Small intestine (tissue), 7 donors: ENCODE measurements at regions not wholly inside any gene's neighbourhood (a gene's known extent, or its start where the extent isn't known, plus 50 kb on each side); places are given as distances from the start of the nearest gene placed in this dataset.
"Not testable (repeated sequence)": the region's sequence is repeated elsewhere in the genome, so short reads cannot be mapped to it uniquely, and the experiment has no call there.

ENCODE experiments used
- DNase-seq, 2 donors: peaks; one replicate each; pipeline versions ENCODE4 v3.0.0 to v3.0.0-alpha.2; 2013
- FAIRE-seq: peaks from 2 replicates; lab custom pipeline; 2012; peaks lifted over from hg19 to GRCh38; lab: Jason Lieb, UNC
- H3K27ac ChIP-seq, 3 donors: one replicate each; pipeline ENCODE4 v1.5.1; 2013; ENCODE audit warnings: low read length in 2 of 3, mild to moderate bottlenecking in 2 of 3, control low read depth in 1 of 3, inconsistent platforms in 1 of 3, low read depth in 1 of 3, moderate library complexity in 1 of 3
- H3K27me3 ChIP-seq, 3 donors: one replicate each; pipeline ENCODE4 v1.6.1; 2013; ENCODE audit warnings: low read length in 3 of 3, inconsistent platforms in 1 of 3; ENCODE audit not compliant: control insufficient read depth in 3 of 3, insufficient read depth in 3 of 3
- H3K36me3 ChIP-seq, 3 donors: one replicate each; pipeline ENCODE4 v1.6.1; 2013; ENCODE audit warnings: low read length in 3 of 3, inconsistent platforms in 1 of 3, low read depth in 1 of 3, mild to moderate bottlenecking in 1 of 3, moderate library complexity in 1 of 3; ENCODE audit not compliant: control insufficient read depth in 3 of 3, insufficient read depth in 2 of 3
- H3K4me1 ChIP-seq, 3 donors: one replicate each; pipeline ENCODE4 v1.6.1; 2013; ENCODE audit warnings: low read length in 2 of 3, inconsistent platforms in 1 of 3, low read depth in 1 of 3, mild to moderate bottlenecking in 1 of 3, moderate library complexity in 1 of 3; ENCODE audit not compliant: control insufficient read depth in 3 of 3, insufficient read depth in 2 of 3
- H3K4me3 ChIP-seq, 3 donors: one replicate each; pipeline ENCODE4 v1.5.1; 2013; ENCODE audit warnings: low read length in 3 of 3, control low read depth in 1 of 3, inconsistent platforms in 1 of 3, low read depth in 1 of 3, mild to moderate bottlenecking in 1 of 3, moderate library complexity in 1 of 3
- H3K9me3 ChIP-seq, 2 donors: one replicate each; pipeline ENCODE4 v1.6.1; 2013; ENCODE audit warnings: low read depth in 1 of 2, low read length in 1 of 2; ENCODE audit not compliant: control insufficient read depth in 2 of 2, insufficient read depth in 1 of 2
- WGBS, 3 donors: extraction: QIAGEN DNeasy Blood & Tissue Kit; methylation state at CpG; one replicate each; pipeline ENCODE4 v1.1.7; 2013; 5-methylcytosine and 5-hydroxymethylcytosine counted together
- donor health status: healthy with polysubstance abuse.
- donor health status: control.
- donor health status: control.
- donor health status: Bipolar disorder and iron deficiency.
- donor health status: healthy.

DNA sequence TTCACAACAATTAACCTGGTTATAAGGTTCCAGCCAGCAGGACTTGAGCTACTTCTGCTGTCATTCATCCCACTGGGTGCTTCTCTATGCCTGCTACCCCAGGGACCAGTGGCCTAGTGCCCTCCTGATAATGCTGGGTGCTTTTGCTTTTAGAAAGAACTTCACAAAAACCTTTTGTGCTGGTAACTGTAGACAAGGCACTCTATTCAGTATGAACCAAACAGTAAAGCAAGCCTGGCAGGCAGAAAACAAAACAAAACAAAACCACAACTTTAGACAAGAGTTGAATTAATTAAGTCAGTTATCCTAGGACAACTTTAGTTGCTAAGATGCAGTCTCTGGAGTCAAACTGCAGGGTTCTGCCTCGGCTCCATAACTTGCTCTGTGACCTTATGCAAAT lies 61.9 kb upstream of the ADGRL2 start:
- FAIRE-seq (no peak), DNase-seq (no peak)
- Histone ChIP-seq H3K27me3 (no peaks in the 10 kb centered on the region), H3K4me3 (no peak overlapping the region), H3K9me3 (no peaks in the 10 kb centered on the region), H3K4me1 (no peaks in the 10 kb centered on the region), H3K27ac (no peak overlapping the region), H3K36me3 (no peaks in the 10 kb centered on the region)
- 72 to 96% (median 83%) methylated on average over 1 of the region's 1 CpG for WGBS, 3 donors

DNA sequence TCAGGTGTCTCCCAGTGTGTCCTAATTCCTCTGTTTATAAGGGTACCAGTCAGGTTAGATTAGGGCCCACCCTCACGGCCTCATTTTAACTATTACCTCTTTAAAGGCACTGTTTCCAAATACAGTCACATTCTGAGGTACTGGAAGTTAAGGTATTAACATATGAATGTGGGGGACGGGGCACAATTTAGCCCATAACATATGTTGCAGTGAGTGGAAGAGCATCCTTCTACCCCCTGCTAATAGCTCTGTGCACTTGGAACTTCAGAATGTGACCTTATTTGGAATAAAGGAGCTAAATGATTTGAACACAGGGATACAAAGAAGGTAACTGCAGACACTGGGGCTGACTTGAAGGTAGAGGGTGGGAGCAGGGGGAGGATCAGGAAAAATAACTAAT lies 67.3 kb upstream of the ADGRL2 start:
- WGBS, 3 donors: 85 to 93% (median 88%) methylated on average over 2 of the region's 2 CpGs
- FAIRE-seq: no peak
- Histone ChIP-seq H3K4me3 (no peak overlapping the region), H3K36me3 (no peaks in the 10 kb centered on the region), H3K27ac (no peak overlapping the region), H3K9me3 (no peaks in the 10 kb centered on the region), H3K4me1 (no peaks in the 10 kb centered on the region), H3K27me3 (no peaks in the 10 kb centered on the region)
- DNase-seq: no peak

DNA sequence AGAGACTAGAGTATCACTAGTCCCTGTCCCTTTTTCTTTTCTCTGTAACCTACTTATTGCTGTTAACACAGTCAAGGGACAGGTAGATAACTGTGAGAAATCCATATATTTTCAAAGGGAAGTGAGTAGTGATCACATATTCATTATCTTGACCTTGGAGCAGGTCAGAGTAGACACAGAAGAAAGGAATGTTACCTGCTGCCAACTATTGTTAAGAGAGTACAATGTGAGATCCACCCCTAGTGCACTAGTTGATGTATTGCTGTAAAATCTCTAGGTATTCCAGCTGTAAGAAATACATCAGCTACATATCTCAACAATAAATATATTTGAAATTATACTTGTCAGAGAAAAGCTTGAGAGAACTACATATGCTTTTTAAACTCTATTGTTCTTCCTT lies 68.7 kb upstream of the ADGRL2 start:
- Histone ChIP-seq H3K4me1 (no peaks in the 10 kb centered on the region), H3K27me3 (no peaks in the 10 kb centered on the region), H3K27ac (no peak overlapping the region), H3K36me3 (no peaks in the 10 kb centered on the region), H3K9me3 (no peaks in the 10 kb centered on the region), H3K4me3 (no peak overlapping the region)
- FAIRE-seq: no peak
- peak in 1 of 2 donors; percentile 21 for DNase-seq

DNA sequence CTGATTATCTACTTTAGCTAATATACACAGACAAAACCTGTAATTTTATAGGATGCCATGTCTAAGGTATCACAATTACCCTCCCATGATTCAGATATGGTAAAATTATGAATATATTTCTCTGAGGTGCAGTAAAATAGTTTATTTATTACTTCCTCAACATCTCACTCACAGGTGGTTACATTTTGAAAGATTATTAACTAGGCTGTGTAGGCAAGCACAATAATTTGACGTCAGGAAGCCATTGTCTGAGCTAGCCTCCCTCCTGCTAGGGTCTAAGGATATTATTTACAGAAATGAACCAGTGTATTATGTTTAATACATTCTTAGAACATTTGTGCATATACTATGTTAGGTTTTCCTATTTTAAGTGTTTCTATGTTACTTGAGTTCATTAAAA lies 69.9 kb upstream of the ADGRL2 start:
- H3K4me1 ChIP-seq: no peaks in the 10 kb centered on the region
- DNase-seq (peak; percentile 15 to 36), FAIRE-seq (no peak)
- no peaks in the 10 kb centered on the region for H3K27me3 ChIP-seq
- WGBS, 3 donors: 10 to 52% (median 31%) methylated on average over 1 of the region's 1 CpG
- H3K9me3 ChIP-seq: no peaks in the 10 kb centered on the region
- no peak overlapping the region for H3K4me3 ChIP-seq
- H3K36me3 ChIP-seq: no peaks in the 10 kb centered on the region
- no peak overlapping the region for H3K27ac ChIP-seq

DNA sequence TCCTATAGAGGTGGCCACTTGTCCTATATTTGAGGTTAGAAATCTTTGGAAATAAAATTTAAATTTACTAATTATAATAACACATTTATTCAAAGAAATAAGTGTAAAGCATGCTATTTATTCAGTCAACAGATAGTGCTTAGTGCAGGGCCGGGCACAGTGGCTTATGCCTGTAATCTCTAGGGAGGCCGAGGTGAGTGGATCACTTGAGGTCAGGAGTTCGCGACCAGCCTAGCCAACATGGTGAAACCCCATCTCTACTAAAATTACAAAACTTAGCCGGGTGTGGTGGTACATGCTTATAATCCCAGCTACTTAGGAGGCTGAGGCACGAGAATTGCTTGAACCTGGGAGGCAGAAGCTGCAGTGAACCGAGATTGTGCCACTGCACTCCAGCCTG lies 70.4 kb upstream of the ADGRL2 start:
- not testable (repeated sequence) for H3K27me3 ChIP-seq, DNase-seq, H3K27ac ChIP-seq, H3K9me3 ChIP-seq, H3K36me3 ChIP-seq, FAIRE-seq, H3K4me3 ChIP-seq, H3K4me1 ChIP-seq
- whole genome bisulfite sequencing, 3 donors: 78 to 82% (median 79%) methylated on average over 7 of the region's 7 CpGs

DNA sequence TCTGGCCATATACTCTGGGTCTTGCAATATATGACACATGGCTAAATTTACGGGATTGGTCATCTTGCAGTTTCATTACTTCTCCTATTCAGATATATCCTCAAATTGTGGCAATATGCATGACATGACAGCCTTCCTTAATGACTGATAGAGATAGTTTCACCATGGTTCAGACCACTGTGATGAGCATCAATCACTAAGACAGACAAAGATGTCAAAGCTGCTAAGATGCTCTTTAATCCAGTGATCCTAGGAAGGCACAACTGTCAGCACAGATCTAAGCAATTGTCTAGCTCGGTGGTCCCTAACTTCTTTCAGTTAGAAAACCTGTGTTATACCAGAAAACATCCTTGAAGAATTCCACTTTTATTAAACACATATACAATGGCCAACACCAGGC lies 70.9 kb upstream of the ADGRL2 start:
- FAIRE-seq (no peak), DNase-seq (no peak)
- no peak overlapping the region for H3K4me3 ChIP-seq
- no peaks in the 10 kb centered on the region for H3K4me1 ChIP-seq
- no peaks in the 10 kb centered on the region for H3K27me3 ChIP-seq
- 64 to 95% (median 95%) methylated on average over 2 of the region's 2 CpGs for WGBS, 3 donors
- H3K9me3 ChIP-seq: no peaks in the 10 kb centered on the region
- H3K36me3 ChIP-seq: no peaks in the 10 kb centered on the region
- no peak overlapping the region for H3K27ac ChIP-seq

DNA sequence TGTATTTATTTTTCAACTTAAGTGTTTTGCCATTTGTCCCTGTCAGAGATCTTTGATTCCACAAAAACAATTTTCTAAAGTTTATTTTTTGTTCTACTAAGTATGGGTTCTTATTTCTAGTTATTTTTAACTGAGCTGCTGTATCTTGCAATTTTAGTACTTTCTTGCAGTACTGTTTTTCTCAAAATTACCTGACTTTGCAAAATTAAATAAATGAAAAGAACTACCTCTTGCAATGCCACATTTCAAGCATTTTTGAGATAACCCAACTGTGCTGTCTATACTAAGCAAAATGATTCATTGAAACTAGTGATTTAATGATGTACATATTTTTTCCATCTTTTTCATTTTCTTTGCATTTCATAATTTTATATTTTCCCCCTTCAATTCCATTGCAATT lies 71.5 kb upstream of the ADGRL2 start:
- no peaks in the 10 kb centered on the region for H3K4me1 ChIP-seq
- no peak overlapping the region for H3K27ac ChIP-seq
- H3K4me3 ChIP-seq: no peak overlapping the region
- H3K27me3 ChIP-seq: no peaks in the 10 kb centered on the region
- FAIRE-seq (no peak), DNase-seq (no peak)
- no peaks in the 10 kb centered on the region for H3K9me3 ChIP-seq
- H3K36me3 ChIP-seq: no peaks in the 10 kb centered on the region

DNA sequence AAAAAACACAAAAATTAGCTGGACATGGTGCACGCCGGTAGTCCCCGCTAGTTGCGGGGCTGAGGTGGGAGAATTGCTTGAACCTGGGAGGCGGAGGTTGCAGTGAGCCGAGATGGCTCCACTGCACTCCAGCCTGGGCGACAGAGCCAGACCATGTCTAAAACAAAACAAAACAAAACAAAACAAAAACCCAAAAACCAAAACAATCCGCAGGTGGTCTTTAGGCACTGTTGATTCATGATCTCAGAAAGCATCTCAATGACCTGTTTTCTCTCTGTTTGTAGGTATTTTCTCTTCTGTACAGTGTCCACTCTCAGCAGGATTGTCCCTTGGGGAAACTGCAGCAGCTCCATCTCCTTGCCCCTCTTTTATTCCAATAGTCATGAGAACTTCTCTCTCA lies 74.9 kb upstream of the ADGRL2 start:
- WGBS, 3 donors: 94 to 97% (median 95%) methylated on average over 8 of the region's 8 CpGs
- no peak for FAIRE-seq

DNA sequence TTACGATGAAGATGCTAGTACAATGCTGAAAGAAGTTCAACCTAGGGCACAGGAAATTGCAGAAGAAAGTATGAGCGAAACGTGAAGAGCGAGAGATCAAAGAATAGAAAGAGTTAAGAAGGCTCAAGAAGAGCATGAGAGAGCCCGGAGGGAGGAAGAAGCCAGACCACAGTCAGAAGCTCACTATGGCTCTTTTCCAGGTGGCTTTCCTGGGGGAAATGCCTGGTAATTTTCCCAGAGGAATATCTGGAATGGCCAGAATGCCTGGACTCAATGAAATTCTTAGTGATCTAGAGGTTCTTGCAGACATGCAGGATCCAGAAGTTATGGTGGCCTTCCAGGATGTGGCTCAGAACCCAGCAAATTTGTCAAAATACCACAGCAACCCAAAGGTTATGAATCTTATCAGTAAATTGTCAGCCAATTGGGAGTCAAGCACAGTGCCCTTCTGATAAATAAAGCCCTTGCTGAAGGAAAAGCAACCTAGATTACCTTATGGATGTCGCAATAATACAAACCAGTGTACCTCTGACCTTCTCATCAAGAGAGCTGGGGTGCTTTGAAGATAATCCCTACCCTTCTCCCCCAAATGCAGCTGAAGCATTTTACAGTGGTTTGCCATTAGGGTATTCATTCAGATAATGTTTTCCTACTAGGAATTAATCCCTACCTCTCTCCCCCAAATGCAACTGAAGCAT lies 78.0 kb upstream of the ADGRL2 start:
- H3K27me3 ChIP-seq, H3K27ac ChIP-seq, H3K36me3 ChIP-seq, DNase-seq, H3K9me3 ChIP-seq, H3K4me1 ChIP-seq, H3K4me3 ChIP-seq, FAIRE-seq: not testable (repeated sequence)
- 74 to 82% (median 79%) methylated on average over 6 of the region's 6 CpGs for WGBS, 3 donors

More for the DNA sequence above, 74.9 kb upstream of the ADGRL2 start:
- Histone ChIP-seq H3K9me3 (no peaks in the 10 kb centered on the region), H3K4me3 (no peak overlapping the region), H3K27me3 (no peaks in the 10 kb centered on the region), H3K36me3 (no peaks in the 10 kb centered on the region), H3K4me1 (no peaks in the 10 kb centered on the region), H3K27ac (no peak overlapping the region)
- DNase-seq: no peak
